ENCODE measurements at regions not wholly inside any gene's neighbourhood (a gene's known extent, or its start where the extent isn't known, plus 50 kb on each side); places are given as distances from the start of the nearest gene placed in this dataset.

DNA sequence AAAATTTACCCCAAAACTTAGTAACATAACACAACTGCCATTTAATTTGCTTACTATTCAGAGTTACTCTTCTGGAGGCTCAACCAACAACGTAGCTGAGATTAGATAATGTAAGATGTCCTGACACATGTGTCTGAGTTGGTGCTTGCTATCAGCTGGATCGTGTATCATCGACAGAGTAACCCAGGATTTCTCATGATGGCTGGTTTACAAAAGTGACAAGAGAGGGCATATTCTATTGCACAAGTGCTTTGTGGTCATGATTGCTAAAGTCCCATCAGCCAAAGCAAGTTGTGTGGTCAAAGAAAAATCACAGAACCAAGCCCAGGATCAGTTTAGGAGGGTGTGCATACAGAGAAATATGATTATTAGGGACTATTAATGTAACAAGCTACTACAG lies 73.4 kb downstream of the CAPZA3 start:
- Histone ChIP-seq H3K9me3 (no peaks in the 10 kb centered on the region), H3K4me2 (no peak overlapping the region), H3K4me1 (no peaks in the 10 kb centered on the region), H3K27ac (no peak overlapping the region), H3K4me3 (no peak overlapping the region)
- TF ChIP-seq ZNF302 (CRISPR knock-in tag; IDR thresholded peaks at IDR 0.05), result no peak
- POLR2A ChIA-PET, result no interaction called here
- FAIRE-seq (no peak), ATAC-seq (no peak), DNase-seq (ENCODE audit: low read depth in 1 of 2, low spot score in 1 of 2) (no peak)
- WGBS (ENCODE audit: missing lambda C conversion rate), result 5% methylated on average over 3 of the region's 3 CpGs
- CTCF ChIA-PET, result interaction anchor here (1.3 kb wide), 1 partner anchor 375 kb away, joined by 4 read pairs; no protein-coding TSS in a partner anchor

DNA sequence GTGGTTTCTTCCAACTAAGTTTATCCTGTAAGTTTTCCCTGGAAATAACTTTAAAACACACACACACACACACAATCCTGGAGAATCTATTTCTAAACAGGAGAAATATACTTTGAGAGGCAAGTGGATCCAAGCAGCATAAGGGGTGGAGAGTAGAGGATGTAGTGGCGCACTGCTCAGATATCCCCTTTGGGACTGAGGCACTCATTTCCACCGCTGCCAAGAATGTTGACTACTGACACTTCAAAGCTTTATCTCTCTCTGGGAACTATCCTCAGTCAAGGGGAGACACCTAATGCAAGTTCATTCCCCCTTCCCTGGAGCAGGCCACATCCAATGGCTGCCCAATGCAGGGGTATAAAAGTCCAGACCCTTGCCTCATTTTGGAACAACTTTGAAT lies 75.8 kb downstream of the CAPZA3 start:
- Histone ChIP-seq H3K4me1 (no peaks in the 10 kb centered on the region), H3K4me3 (no peak overlapping the region), H3K4me2 (no peak overlapping the region), H3K9me3 (no peaks in the 10 kb centered on the region), H3K27ac (no peak overlapping the region)
- DNase-seq (ENCODE audit: low read depth in 1 of 2, low spot score in 1 of 2) (no peak), FAIRE-seq (no peak), ATAC-seq (no peak)
- ChIA-PET POLR2A (no interaction called here), CTCF (no interaction called here)
- TF ChIP-seq HOXA7 (CRISPR knock-in tag; IDR thresholded peaks at IDR 0.05) (no peak), SREBF2 (IDR thresholded peaks at IDR 0.05) (no peak), EHMT2 (IDR thresholded peaks at IDR 0.05; ENCODE audit: low read depth) (no peak), RCOR1 (IDR thresholded peaks at IDR 0.05; ENCODE audit: low read depth, low read length) (no peak), ZFP36 (IDR thresholded peaks at IDR 0.05; ENCODE audit: borderline replicate concordance, partially characterized antibody) (no peak)
- TF ChIP-seq, protein P1, sequence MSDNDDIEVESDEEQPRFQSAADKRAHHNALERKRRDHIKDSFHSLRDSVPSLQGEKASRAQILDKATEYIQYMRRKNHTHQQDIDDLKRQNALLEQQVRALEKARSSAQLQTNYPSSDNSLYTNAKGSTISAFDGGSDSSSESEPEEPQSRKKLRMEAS (IDR thresholded peaks at IDR 0.05), result no peak
- WGBS (ENCODE audit: missing lambda C conversion rate), result 48% methylated on average over 2 of the region's 2 CpGs

DNA sequence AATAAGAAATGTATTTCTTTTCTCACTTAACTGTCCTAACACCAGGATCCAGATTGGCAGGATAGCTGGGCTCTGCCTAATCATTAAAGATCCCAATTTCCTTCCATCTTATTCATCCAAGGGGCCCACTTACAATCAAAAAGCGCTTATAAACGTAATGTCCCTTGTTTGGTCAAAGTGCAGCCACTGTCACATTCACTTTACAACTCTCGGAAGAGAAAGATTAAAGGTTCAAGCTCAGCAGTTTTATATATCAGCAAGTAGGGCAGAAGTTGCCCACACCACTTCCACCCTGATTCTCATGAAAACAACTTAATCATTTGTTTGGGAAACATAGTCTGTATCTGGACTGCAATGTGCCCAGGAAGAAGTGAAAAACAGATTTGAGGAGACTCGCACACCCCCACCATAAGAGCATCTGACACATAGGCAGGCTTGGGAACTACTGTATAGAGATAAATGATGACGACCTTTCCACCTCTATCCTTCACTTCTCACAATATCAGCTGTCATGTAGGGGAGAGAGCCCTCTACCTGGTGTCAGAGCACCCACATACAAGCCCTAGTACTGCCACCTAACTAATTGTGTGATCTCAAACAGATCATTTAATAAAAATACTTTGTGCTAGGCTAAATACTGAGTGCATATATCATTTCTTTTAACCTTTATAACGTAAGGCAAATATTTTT lies 80.8 kb downstream of the CAPZA3 start:
- TF ChIP-seq ZNF302 (CRISPR knock-in tag; IDR thresholded peaks at IDR 0.05) (no peak), POLR2AphosphoS2 (conservative IDR thresholded peaks at IDR 0.05; ENCODE audit: low read length) (no peak), RNF2 (IDR thresholded peaks at IDR 0.05; ENCODE audit: borderline replicate concordance, low read depth) (no peak), JUNB (IDR thresholded peaks at IDR 0.05) (no peak), CBX8 (IDR thresholded peaks at IDR 0.05) (no peak), HOXB5 (CRISPR knock-in tag; IDR thresholded peaks at IDR 0.05) (no peak), EP300 (IDR thresholded peaks at IDR 0.05) (no peak), NPAS2 (CRISPR knock-in tag; IDR thresholded peaks at IDR 0.05; ENCODE audit: borderline replicate concordance) (no peak)
- TF ChIP-seq, protein P2, sequence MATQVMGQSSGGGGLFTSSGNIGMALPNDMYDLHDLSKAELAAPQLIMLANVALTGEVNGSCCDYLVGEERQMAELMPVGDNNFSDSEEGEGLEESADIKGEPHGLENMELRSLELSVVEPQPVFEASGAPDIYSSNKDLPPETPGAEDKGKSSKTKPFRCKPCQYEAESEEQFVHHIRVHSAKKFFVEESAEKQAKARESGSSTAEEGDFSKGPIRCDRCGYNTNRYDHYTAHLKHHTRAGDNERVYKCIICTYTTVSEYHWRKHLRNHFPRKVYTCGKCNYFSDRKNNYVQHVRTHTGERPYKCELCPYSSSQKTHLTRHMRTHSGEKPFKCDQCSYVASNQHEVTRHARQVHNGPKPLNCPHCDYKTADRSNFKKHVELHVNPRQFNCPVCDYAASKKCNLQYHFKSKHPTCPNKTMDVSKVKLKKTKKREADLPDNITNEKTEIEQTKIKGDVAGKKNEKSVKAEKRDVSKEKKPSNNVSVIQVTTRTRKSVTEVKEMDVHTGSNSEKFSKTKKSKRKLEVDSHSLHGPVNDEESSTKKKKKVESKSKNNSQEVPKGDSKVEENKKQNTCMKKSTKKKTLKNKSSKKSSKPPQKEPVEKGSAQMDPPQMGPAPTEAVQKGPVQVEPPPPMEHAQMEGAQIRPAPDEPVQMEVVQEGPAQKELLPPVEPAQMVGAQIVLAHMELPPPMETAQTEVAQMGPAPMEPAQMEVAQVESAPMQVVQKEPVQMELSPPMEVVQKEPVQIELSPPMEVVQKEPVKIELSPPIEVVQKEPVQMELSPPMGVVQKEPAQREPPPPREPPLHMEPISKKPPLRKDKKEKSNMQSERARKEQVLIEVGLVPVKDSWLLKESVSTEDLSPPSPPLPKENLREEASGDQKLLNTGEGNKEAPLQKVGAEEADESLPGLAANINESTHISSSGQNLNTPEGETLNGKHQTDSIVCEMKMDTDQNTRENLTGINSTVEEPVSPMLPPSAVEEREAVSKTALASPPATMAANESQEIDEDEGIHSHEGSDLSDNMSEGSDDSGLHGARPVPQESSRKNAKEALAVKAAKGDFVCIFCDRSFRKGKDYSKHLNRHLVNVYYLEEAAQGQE (IDR thresholded peaks at IDR 0.05), result no peak
- ATAC-seq (no peak), FAIRE-seq (no peak), DNase-seq (ENCODE audit: low read depth in 1 of 2, low spot score in 1 of 2) (no peak)
- Histone ChIP-seq H3K9me3 (no peaks in the 10 kb centered on the region), H3K4me3 (no peak overlapping the region), H3K4me1 (no peaks in the 10 kb centered on the region), H3K27ac (no peak overlapping the region), H3K4me2 (no peak overlapping the region)
- POLR2A ChIA-PET, result no interaction called here
- WGBS (ENCODE audit: missing lambda C conversion rate), result 31% methylated on average over 6 of the region's 6 CpGs
- CTCF ChIA-PET, result interaction anchor here (0.7 kb wide), 1 partner anchor 515 kb away, joined by 3 read pairs; no protein-coding TSS in a partner anchor

DNA sequence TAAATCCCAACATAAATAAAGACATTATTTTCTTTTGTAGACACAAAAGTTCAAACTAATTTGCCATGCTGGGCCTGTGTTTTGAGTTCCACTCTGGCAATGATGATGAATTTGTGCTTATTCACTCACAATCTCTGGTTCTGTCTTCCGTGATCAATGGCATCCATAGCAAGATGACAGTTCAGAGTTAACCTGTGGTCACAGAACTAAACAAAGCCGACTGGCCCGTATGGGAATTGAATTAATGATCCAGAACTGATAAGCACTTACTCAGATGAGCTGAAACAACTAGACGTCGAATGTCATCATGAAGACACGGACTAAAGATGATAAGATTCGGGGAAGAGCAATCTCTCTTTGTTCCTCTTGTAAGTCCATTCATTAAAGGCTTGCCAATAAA lies 81.6 kb downstream of the CAPZA3 start:
- Histone ChIP-seq H3K27ac (no peak overlapping the region), H3K9me3 (no peaks in the 10 kb centered on the region), H3K4me2 (no peak overlapping the region), H3K4me3 (no peak overlapping the region), H3K4me1 (no peaks in the 10 kb centered on the region)
- ChIA-PET POLR2A (no interaction called here), CTCF (no interaction called here)
- ATAC-seq, result no peak
- 69% methylated on average over 7 of the region's 7 CpGs for WGBS (ENCODE audit: missing lambda C conversion rate)
- TF ChIP-seq, protein P3, sequence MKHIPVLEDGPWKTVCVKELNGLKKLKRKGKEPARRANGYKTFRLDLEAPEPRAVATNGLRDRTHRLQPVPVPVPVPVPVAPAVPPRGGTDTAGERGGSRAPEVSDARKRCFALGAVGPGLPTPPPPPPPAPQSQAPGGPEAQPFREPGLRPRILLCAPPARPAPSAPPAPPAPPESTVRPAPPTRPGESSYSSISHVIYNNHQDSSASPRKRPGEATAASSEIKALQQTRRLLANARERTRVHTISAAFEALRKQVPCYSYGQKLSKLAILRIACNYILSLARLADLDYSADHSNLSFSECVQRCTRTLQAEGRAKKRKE (CRISPR knock-in tag; IDR thresholded peaks at IDR 0.05; ENCODE audit: low read depth), result no peak
- no peak for TF ChIP-seq JUNB (IDR thresholded peaks at IDR 0.05)
- TF ChIP-seq KDM1A (IDR thresholded peaks at IDR 0.05; ENCODE audit: low read depth), result no peak
- no peak for TF ChIP-seq ZFP36 (IDR thresholded peaks at IDR 0.05; ENCODE audit: borderline replicate concordance, partially characterized antibody)
- TF ChIP-seq NR3C1 (IDR thresholded peaks at IDR 0.05), result no peak
- no peak for TF ChIP-seq ZC3H11A (IDR thresholded peaks at IDR 0.05)
- no peak for TF ChIP-seq ZSCAN20 (CRISPR knock-in tag; IDR thresholded peaks at IDR 0.05)
- no peak for TF ChIP-seq ZNF302 (CRISPR knock-in tag; IDR thresholded peaks at IDR 0.05)
- no peak for TF ChIP-seq EHMT2 (IDR thresholded peaks at IDR 0.05; ENCODE audit: low read depth)
- TF ChIP-seq FOXS1 (CRISPR knock-in tag; IDR thresholded peaks at IDR 0.05), result no peak
- TF ChIP-seq MAZ (IDR thresholded peaks at IDR 0.05; ENCODE audit: borderline replicate concordance, low read depth, low read length), result no peak
- no peak for TF ChIP-seq POLR2AphosphoS2 (conservative IDR thresholded peaks at IDR 0.05; ENCODE audit: low read length)
- TF ChIP-seq GATA3 (IDR thresholded peaks at IDR 0.05; ENCODE audit: borderline replicate concordance), result no peak
- TF ChIP-seq ESRRA (IDR thresholded peaks at IDR 0.05; ENCODE audit: borderline replicate concordance, low read length), result no peak
- TF ChIP-seq RNF2 (IDR thresholded peaks at IDR 0.05; ENCODE audit: borderline replicate concordance, low read depth), result no peak
- TF ChIP-seq SREBF2 (IDR thresholded peaks at IDR 0.05), result no peak
- no peak for FAIRE-seq
- no peak for DNase-seq (ENCODE audit: low read depth in 1 of 2, low spot score in 1 of 2)

All from A549 (cell line).